GM18909 (cell line): ENCODE measurements at regions not wholly inside any gene's neighbourhood (a gene's known extent, or its start where the extent isn't known, plus 50 kb on each side); places are given as distances from the start of the nearest gene placed in this dataset.
"Not testable (repeated sequence)": the region's sequence is repeated elsewhere in the genome, so short reads cannot be mapped to it uniquely, and the experiment has no call there.

ENCODE experiments used
- ATAC-seq: cut with Tn5 transposase; IDR thresholded peaks from one replicate; pipeline ENCODE4 v1.9.1; 2021; ENCODE audit warnings: mild to moderate bottlenecking; ENCODE audit not compliant: unreplicated experiment, poor library complexity

DNA sequence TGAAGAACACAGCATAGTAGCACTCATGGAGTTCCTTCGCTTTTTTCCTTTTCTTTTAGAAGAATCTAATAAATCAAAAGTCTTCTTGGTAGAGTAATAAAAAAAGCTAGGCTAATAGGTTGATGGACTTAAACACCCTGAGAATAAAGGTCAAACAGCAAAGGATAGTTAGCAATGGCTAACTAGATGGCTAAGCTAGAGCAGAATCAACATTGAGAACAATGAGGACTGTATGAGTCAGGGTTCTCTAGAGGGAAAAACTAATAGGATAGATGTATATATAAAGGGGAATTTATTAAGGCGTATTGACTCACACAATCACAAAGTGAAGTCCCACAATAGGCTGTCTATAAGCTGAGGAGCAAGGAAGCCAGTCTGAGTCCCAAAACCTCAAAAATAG, 550.9 kb downstream of the GLUD2 start:
- ATAC-seq, result no peak

DNA sequence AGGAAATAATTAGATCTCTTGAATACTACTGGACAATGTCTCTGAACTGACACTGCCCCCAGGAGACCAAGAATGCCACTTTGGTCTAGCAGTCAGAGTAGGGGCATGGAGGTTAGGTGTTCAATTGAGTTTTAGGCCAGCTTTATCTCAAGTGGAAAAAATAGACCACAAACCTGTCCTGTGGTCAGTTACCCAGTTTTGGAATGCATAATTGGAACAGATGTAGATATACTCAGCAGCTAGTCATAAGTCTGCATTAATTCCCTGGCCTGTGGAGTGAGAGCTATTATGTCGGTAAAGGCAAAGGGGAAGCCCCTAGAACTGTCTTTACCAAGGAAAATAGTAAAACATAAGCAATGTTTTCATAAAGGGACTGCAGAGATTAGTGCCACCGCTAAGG, 587.7 kb downstream of the GLUD2 start:
- ATAC-seq, result no peak

DNA sequence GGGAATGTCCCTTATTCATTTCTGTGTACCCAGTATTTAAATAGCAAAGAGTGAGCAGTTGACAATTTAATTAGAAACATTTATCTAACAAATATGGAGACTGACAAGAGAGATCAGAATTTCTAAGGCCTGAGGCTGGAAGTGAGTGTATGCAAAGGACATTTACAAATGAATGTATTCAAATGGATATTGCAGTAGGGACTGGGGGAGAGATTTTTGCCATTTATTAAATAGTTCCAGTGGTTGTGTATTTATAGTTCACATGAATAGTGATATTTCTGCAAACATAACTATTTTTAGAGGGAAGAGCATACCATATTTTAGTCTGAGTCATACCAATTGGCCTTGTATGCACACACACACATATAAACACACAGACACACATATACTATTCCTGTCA, 592.4 kb downstream of the GLUD2 start:
- ATAC-seq, result no peak

DNA sequence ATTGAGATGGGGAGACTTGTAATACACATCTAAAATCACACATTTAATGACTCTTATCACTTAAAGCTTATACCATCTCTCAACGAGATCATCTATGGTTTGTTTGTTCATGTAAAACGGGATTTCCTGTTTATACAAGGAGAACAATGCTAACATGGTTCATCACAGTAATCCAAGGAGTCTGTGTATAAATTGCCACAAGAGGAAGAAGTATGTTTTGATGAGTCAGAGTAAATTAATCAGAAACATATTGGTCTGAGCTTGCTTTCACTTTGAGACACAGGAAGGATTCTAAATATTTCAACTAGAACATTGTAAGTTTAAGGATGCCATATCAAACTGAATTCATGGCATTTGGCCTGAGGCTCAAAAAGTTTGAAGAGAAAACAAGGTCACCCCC, 594.1 kb downstream of the GLUD2 start:
- no peak for ATAC-seq

DNA sequence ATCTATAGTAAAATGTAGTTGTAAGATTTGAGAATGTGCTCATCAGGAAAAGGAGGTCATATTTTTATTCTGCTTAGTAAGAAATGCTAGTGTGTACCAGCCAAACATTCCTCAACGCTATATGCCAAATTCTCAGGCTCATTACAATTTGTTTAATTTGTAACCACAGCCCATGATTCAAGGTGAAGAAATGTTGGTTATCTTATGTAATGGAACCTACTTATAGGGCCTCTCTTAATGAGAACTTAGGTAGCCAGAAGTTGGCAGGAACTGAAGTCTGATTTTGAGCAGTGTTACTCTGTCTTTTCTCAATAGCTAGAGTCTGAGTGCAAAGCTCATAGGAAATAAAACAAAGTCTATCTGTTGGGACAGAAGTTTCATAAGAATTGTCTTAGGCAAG, 595.0 kb downstream of the GLUD2 start:
- no peak for ATAC-seq

DNA sequence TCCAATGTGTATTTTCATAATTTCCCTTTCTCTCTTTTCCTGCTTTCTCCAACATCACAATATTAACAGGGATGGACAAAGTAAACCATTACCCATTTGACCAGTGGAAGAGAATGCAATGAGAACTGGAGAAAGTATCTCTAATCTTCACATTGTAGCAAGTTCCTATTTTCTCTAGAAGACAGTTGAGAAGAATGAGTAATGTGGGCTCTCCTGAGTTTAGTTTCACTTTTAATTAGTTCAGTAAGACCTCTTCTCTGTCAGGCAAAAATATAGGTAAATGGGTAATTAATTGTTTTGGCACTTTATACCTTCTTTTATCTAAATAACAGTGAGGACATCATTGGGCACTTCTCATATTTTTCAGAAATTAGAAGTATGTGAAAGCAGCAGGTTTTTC, 602.0 kb downstream of the GLUD2 start:
- ATAC-seq, result no peak

DNA sequence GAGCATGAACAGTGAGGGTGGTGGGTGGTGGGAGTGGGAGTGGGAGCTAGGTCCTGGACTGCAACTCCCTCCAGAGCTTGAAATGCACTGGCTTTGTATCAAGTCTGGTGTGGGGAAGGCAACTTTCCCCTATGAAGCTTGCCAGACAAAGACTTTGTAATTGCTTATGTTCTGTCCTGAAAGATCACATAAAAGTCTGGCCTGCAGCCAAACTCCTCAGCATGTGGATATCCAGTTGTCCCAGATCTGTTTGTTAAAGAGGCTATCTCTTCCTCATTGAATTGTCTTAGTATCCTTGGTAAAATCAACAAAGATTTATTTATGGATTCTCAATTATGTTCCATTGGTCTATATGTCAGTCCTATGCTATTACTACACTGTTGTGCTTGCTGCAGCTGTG, 607.9 kb downstream of the GLUD2 start:
- no peak for ATAC-seq

DNA sequence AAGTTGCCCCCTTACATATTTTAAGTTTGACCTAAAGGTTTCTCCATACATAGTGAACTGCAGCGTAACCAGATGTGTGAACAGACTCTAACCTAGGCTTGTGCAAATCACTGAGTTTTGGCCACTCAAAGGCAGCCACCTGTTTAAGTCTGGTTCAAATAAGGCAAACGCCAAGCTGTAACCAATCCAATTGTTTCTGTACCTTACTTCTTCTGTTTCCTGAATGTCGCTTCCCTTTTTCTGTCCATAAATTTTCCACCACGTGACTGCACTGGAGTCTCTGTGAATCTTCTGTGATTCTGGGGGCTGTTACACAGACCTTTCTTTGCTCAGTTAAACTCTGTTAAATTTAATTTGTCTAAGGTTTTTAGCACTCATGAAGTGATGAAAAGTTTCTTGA, 618.8 kb downstream of the GLUD2 start:
- ATAC-seq, result no peak

DNA sequence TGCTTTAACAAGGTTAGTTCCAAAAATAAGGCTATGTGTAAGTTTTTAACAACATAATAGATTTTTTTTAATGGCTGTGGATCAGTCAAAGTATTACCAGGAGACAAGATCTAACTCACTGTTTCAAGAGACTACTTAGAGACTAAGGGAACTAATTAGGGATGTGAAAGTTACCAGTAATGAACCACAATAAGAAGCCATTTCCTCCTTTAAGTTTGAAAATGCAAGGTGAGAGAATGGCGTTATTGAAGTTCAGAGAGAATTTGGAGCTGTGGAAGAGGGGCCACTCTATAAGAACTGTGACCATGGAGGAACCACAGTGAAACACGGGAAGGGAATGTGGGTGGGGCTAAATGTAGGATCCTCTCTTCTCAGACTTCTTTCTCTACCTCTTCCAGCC, 624.2 kb downstream of the GLUD2 start:
- no peak for ATAC-seq

DNA sequence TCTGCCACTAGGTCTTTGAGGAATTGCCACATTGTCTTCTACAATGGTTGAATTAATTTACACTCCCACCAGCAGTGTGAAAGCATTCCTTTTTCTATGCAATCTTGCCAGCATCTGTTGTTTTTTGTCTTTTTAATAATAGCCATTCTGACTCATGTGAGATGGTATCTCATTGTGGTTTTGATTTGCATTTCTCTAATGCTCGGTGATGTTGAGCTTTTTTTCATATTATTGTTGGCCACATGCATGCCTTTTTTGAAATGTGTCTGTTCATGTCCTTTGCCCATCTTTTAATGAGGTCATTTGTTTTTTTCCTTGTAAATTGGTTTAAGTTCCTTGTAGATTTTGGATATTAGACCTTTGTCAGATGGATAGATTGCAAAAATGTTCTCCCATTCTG, 661.8 kb downstream of the GLUD2 start:
- not testable (repeated sequence) for ATAC-seq

DNA sequence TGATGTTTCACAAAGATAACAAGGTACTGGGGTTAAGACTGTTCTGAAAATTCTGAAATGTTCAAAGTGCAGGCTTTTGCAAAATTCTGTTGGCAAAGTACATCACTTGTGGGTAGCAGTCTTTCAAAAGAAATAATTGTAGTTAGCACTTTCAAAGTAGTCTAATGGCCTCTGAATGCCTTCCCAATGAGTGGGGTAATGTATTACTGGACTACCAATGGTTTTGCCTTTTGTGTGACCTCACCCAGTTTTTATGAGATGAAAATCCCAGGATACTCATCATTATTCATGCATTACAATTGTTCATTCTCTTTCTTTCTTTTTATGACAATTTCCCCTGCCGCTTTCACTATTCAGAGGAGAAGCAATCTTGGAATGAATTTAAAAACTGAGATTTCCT, 686.1 kb downstream of the GLUD2 start:
- no peak for ATAC-seq

DNA sequence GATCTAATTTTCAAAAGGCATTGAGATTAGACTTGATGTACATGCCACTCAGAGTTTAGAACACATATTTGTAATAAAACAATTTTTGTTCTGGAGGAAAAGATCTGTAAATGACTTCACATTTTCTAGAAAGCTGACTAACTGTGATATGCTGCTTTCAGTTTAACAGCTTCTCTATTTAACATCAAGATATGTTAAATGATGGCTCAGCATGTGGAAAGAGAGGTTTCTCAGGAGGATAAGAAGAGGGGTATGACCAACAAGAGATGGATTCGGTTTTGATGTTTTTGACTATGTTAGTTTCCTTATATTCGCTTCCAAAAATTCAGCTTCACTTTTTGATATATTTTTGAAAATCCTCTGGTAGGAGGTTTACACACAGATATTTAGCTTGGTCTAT, 698.7 kb downstream of the GLUD2 start:
- ATAC-seq, result no peak

DNA sequence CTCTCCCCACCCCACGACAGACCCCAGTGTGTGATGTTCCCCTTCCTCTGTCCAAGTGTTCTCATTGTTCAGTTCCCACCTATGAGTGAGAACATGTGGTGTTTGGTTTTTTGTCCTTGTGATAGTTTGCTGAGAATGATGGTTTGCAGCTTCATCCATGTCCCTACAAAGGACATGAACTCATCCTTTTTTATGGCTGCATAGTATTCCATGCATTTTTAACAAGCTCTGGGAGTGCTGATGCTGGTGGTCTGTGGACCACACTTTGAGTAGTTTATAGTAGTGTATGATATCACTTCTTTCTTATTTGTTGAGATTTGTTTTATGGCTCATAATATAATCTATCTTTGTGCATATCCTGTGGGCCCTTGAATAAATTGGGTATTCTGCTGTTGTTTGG, 706.2 kb downstream of the GLUD2 start:
- ATAC-seq, result not testable (repeated sequence)

DNA sequence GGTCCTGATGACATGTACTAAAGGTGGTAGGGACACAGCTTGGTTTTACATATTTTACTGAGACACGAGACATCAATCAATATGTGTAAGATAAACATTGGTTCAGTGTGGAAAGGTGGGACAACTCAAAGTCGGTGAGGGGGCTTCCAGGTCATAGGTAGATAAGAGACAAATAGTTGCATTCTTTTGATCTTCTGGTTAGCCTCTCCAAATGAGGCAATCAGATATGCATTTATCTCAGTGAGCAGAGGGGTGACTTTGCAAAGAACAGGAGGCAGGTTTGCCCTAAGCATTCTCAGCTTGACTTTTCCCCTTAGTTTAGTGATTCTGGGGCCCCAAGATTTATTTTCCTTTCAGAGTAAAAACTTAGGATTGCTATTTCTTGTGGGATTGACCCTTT, 706.9 kb downstream of the GLUD2 start:
- no peak for ATAC-seq

DNA sequence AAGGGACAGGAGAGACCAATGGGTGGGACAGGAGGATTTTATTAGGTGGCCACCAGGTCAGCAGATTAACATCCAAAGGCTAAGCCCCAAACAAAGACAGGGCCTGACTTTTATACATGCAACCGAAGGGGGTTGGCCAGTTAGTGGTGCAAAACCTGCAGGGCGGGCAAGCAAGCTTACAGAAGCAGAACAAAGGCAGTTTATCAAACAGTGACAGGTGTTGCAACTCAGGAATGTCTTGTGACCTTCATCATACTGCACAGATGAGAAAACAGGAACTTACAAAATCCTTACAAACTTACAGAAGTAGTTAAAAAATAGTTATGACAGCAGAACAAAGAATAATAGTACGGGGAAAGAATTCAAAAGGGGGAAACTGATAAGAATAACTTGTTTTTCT, 708.1 kb downstream of the GLUD2 start:
- no peak for ATAC-seq

DNA sequence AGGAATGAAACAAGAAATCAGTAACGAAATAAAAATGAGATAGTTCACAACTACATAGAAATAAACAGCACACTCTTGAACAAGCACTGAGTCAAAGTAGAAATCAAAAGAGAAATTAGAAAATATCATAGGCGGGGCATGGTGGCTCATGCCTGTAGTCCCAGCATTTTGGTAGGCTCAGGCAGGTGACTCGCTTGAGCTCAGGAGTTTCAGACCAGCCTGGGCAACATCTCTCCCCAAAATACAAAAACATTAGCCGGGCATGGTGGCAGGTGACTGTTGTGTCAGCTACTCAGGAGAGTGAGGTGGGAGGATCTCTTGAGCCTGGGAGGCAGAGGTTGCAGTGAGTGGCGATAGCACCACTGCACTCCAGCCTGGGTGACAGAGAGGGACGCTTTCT, 714.4 kb downstream of the GLUD2 start:
- ATAC-seq, result no peak

DNA sequence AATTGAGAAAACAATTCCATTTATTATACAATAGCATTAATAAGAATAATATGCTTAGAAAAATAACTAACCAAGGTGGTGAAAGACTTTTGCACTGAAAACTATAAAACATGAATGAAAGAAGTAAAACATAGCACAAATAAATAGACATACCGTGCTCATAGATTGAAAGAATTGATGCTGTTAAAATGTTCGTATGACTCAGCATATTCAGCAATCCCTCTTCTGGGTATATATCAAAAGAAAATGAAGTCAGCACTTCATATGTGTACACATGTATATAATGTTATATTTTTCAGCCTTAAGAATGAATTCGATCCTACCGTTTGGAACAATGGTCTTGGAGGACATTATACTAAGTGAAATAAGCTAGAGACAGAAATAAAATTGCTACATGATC, 716.3 kb downstream of the GLUD2 start:
- ATAC-seq, result no peak

DNA sequence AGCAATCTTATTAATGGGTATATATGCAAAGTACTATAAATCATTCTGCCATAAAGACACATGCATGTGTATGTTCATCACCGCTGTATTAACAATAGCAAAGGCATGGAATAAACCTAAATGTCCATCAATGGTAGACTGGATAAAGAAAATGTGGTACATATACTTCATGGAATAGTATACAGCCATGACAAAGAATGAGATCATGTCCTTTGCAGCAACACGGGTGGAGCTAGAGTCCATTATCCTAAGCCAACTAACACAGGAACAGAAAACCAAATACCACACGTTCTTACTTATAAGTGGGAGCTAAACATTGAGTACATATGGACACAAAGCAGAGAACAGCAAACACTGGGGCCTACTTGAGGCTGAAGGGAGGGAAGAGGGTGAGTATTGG, 720.8 kb downstream of the GLUD2 start:
- ATAC-seq, result not testable (repeated sequence)

DNA sequence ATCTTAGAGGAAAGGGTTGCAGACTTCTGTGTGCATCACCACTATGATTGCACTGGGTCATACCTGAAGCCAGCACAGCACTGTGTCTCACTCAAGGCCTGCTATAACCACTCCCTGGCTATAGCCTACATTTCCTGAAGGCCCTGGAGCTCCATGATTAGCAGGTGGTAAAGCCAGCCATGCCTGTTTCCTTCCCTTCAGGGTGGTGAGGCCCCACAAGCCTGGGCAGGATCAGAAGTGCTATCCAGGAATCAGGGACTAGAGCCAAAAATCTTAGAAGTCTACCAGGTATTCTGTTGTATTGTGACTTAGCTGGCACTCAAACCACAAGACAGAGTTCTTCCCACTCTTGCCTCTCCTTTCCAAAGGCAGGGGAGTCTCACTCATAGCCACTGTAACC, 734.6 kb downstream of the GLUD2 start:
- ATAC-seq, result no peak

DNA sequence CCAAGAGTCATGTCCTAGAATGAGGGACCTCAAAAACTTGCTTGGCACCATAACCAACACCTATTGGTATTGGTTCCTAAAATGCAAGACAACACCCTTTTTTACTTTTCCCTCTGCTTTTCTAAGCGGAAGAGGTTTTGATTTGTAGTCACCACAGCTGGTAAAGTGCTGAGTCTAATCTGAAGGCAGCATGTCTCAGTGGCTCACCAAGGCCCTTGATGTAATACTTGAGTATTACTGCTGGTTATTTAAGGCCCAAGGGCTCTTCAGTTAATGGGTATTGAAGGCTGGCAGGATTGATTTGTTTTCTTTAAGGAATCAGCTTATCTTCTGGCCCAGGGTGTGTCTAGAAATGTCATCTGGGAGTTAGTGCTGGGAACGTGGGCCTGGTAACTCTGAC, 735.1 kb downstream of the GLUD2 start:
- ATAC-seq, result no peak

DNA sequence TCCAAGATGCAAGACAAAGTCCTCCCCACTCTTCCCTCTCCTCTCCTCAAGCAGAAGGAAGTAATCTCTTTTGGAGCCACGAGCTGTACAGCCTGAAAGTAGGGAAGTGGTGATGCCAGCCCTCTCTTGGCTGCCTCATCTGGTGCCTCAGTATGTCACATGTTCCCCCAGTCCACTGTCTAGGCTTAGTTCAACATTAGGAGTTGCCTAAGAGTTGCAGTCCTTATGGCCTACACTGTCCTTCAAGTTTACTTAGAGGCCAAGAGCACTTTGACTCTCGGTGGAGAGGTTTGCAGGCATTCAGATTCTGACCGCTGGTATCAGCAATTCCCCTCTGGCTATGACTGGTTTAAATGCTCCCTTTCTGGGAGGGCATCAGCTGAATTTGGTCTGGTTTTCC, 735.6 kb downstream of the GLUD2 start:
- no peak for ATAC-seq

DNA sequence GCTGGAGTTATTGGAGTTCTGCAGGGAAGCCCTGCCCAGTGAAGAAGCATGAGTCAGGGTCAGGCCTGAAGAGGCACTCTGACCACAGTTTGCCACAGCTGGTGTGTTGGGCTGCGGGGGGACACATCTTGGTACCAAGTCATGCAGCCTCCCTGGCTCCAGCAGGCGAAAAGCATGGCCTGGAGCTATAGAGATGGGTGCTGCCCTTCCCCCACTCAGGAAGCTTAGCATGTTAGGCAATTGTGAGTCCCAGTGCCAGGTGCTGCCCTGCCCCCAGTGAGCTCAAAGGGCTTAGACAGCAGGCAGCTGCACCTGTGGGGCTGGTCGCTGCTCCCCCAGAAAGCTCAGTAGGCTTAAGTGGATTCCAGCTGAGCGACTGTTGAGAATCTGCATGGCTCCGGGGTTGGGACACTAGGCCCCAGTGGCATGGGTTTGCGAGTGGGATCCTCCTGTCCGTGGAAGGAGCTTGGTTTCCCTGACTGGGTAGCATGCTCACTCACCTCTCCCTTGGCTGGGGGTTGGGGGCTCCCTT, 755.5 kb downstream of the GLUD2 start:
- no peak for ATAC-seq

DNA sequence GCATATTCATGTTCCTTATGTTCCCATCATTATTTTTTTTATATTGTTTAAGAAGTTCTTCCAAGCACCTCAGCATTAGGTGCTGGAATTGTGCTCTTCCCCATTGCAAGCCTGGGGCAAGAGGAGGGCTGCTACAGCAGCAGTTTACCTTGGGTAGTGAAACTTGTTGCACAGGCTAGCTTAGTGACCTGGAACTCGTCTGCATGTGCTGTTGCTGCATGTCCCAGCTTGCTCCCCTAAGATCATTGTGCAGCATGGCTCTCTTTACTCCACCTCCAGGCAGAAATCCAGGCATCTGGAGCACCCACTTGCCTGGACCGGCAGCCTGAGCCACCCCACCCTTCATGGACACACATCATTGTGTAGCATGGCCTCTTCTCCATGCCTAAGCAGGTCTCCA, 776.0 kb downstream of the GLUD2 start:
- no peak for ATAC-seq
